GM12873 (cell line): ENCODE measurements at regions not wholly inside any gene's neighbourhood (a gene's known extent, or its start where the extent isn't known, plus 50 kb on each side); places are given as distances from the start of the nearest gene placed in this dataset.

Experiments
- CTCF ChIP-seq: IDR thresholded peaks from 2 replicates; pipeline ENCODE4 v1.5.1; 2012; ENCODE audit warnings: low read depth, mild to moderate bottlenecking, moderate library complexity, low read length, control low read depth; ENCODE audit not compliant: insufficient read depth; ENCODE audit errors: missing control alignments

GRCh38 chr5:117494188-117494587, 919.6 kb upstream of the SEMA6A start:
- TF ChIP-seq CTCF, result no peak

GRCh38 chr5:117488976-117489500, 914.4 kb upstream of the SEMA6A start:
- no peak for TF ChIP-seq CTCF

DNA sequence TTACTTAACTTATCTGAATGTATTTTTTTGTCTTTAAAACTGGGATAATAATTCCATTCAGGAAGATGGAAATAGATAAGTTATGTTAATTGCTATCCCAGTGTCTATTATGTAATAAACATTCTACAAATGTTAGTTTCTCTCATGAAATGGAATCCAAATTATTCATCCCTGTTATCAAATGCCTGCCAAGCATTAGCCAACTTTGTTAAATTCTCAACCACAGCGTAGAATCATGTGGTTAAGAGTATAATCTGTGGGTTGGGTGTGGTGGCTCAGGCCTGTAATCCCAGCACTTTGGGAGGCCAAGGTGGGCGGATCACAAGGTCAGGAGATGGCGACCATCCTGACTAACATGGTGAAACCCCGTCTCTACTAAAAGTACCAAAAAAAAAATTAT, 912.9 kb upstream of the SEMA6A start:
- TF ChIP-seq CTCF, result no peak

- no peak for TF ChIP-seq CTCF
These were observed 912.3 kb upstream of the SEMA6A start for GRCh38 chr5:117486879-117487391.

DNA sequence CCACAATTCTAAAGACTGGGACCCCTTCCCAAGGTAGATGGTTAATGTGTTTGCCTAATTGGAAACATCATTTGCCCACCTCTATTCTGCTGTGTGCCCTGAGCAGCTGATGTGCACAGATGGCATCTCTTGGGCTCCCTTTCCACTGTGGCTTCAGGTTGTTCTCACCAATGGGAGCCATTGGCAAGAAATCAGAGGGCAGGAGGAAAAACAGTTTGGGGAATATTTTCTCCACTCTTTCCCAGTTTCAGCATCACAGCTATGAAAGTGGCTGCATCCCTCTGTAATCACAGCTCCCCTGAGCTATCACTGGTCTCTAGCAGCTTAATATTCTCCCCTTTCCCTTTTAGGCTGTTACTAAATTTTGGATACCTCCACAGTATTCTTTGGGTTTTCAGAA, 911.6 kb upstream of the SEMA6A start:
- no peak for TF ChIP-seq CTCF

- TF ChIP-seq CTCF, result no peak
These were observed 901.3 kb upstream of the SEMA6A start for GRCh38 chr5:117475919-117476318.

DNA sequence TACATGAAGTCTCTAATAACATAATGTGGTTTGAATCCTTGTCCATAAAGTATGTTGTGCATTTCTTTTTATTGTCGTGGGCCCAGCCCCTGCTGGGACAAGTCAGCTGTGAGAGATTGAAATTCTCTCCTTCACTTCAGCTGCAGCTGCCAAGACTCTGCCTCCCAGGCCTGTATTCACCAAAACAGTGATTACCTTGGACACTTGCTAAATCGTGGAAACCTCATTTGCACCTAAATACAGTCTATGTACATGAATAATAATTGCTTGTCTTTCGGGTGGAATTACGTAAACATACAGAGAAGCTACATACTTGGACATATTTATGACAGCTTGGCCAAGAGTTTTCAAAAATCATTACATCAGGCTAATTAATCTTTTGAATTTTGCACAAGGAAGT, 898.5 kb upstream of the SEMA6A start:
- TF ChIP-seq CTCF, result no peak
